ENCODE measurements at regions not wholly inside any gene's neighbourhood (a gene's known extent, or its start where the extent isn't known, plus 50 kb on each side); places are given as distances from the start of the nearest gene placed in this dataset.

DNA sequence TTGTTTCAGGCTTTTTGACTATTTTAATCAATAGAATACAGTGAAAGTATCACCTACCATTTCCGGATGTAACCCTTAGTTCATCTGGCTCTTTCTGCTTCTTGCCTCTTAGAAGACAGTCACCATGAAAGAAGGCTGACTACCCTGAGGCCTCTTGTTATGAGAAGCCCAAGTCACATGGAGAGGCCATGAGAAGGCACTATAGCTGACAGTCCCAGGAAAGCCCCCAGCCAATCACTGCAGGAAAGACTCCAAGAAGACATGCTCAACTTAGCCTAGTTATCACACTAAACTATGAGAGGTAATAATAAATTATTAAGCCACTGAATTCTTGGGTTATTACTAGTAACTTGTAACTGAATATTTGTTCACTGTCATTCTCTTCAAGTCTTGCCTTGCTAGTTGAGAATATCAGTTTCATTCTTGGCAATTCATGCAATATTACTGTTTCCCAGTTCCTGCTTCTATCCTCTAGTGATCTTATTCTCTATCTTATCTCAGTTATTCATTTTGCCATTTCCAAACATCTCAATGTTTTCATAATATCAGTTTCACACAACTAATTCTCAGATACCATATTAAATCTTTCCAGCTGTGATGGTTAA is 57.1 kb upstream of the GUCY1A1 start:
- no peak for DNase-seq
- CTCF ChIA-PET: no interaction called here

DNA sequence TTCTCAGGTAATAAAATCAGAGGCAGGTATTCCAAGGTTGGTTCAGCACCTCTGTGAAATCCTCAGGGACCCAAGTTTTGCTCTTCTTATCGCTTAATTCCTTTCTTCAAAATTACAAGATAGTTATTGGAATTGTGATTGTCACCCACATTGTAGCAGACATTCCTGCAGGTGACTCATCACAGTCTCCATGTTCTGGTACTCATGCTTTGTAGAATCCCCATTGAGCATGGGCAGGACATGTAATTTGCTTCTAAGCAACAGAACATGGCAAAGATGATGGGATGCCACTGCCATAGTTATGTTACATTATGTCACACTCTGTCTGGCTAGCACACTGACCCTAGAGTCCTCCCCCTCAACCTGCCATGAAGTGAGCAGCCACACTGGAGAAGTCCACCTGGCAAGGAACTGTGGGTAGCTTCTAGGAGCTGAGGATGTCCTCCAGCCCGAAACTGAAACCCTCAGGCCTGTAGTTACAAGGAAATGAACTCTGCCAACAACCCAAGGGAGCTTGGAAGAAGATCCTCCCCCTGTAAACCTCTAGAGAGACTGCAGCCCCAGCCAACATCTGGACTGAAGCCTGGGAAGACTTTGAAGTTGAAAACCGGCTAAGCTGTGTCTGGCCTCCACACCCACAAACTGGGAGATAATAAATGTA is 58.3 kb upstream of the GUCY1A1 start:
- POLR2A ChIA-PET (ENCODE audit: unreplicated experiment): no interaction called here
- Histone ChIP-seq H2AFZ (no peak overlapping the region), H3K36me3 (ENCODE audit: low read depth) (no peaks in the 10 kb centered on the region), H3F3A (ENCODE audit: insufficient read depth, low read depth) (no peaks in the 10 kb centered on the region), H3K9me2 (ENCODE audit: insufficient read depth) (no peaks in the 10 kb centered on the region), H3K79me2 (ENCODE audit: low read depth) (no peaks in the 10 kb centered on the region), H4K20me1 (ENCODE audit: insufficient read depth) (no peaks in the 10 kb centered on the region), H3K27me3 (ENCODE audit: insufficient read depth, low read depth) (no peaks in the 10 kb centered on the region), H3K9me3 (ENCODE audit: insufficient read depth, low read depth) (no peaks in the 10 kb centered on the region), H3K4me3 (no peak overlapping the region), H3K4me2 (no peak overlapping the region), H3K27ac (no peak overlapping the region), H3K4me1 (replicated peaks; ENCODE audit: insufficient read depth) (no peaks in the 10 kb centered on the region)
- no TSS peak for BruUV-seq (replicated peaks)
- TF ChIP-seq EZH2 (IDR thresholded peaks at IDR 0.05; ENCODE audit: low read depth): no peak
- TF ChIP-seq, protein P1, sequence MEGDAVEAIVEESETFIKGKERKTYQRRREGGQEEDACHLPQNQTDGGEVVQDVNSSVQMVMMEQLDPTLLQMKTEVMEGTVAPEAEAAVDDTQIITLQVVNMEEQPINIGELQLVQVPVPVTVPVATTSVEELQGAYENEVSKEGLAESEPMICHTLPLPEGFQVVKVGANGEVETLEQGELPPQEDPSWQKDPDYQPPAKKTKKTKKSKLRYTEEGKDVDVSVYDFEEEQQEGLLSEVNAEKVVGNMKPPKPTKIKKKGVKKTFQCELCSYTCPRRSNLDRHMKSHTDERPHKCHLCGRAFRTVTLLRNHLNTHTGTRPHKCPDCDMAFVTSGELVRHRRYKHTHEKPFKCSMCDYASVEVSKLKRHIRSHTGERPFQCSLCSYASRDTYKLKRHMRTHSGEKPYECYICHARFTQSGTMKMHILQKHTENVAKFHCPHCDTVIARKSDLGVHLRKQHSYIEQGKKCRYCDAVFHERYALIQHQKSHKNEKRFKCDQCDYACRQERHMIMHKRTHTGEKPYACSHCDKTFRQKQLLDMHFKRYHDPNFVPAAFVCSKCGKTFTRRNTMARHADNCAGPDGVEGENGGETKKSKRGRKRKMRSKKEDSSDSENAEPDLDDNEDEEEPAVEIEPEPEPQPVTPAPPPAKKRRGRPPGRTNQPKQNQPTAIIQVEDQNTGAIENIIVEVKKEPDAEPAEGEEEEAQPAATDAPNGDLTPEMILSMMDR (conservative IDR thresholded peaks at IDR 0.05): no peak
- CTCF ChIA-PET: no interaction called here
- intact Hi-C loops (cut with micrococcal nuclease; ENCODE audit: unreplicated experiment): no loop called here
- DNase-seq: no peak

More for the DNA sequence above, 57.1 kb upstream of the GUCY1A1 start:
- Histone ChIP-seq H3K9me2 (ENCODE audit: insufficient read depth) (no peaks in the 10 kb centered on the region), H3K36me3 (ENCODE audit: low read depth) (no peaks in the 10 kb centered on the region), H3K4me1 (replicated peaks; ENCODE audit: insufficient read depth) (no peaks in the 10 kb centered on the region), H3K79me2 (ENCODE audit: low read depth) (no peaks in the 10 kb centered on the region), H3K27me3 (ENCODE audit: insufficient read depth, low read depth) (no peaks in the 10 kb centered on the region), H3F3A (ENCODE audit: insufficient read depth, low read depth) (no peaks in the 10 kb centered on the region), H4K20me1 (ENCODE audit: insufficient read depth) (no peaks in the 10 kb centered on the region), H3K27ac (no peak overlapping the region), H3K4me3 (no peak overlapping the region), H2AFZ (no peak overlapping the region), H3K4me2 (no peak overlapping the region), H3K9me3 (ENCODE audit: insufficient read depth, low read depth) (no peaks in the 10 kb centered on the region)
- POLR2A ChIA-PET (ENCODE audit: unreplicated experiment): no interaction called here
- BruUV-seq (replicated peaks): no TSS peak
- intact Hi-C loops (cut with micrococcal nuclease; ENCODE audit: unreplicated experiment): no loop called here
- TF ChIP-seq, protein P1 (conservative IDR thresholded peaks at IDR 0.05): no peak
- TF ChIP-seq EZH2 (IDR thresholded peaks at IDR 0.05; ENCODE audit: low read depth): no peak

DNA sequence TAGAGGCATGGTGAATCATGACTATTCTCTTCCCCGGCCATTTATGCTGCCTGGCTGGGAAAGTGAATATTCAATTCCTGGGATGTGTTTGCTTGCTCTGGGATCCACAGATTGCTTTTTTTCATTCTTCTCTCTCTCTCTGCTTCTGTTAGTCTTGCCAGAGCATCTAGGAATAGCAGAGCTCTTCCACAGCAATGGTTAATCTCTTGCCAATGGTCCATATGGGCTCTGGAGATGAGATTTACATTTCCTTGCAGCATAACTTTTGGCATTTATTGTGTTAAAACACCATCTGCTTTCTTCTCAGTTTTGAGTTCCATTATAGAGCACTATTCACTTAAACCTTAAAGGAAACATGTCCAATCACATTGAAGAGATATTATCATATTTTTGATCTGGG is 59.2 kb upstream of the GUCY1A1 start:
- ChIA-PET CTCF (no interaction called here), POLR2A (ENCODE audit: unreplicated experiment) (no interaction called here)
- no peak for DNase-seq
- H3K4me1 ChIP-seq (replicated peaks; ENCODE audit: insufficient read depth): no peaks in the 10 kb centered on the region
- no peaks in the 10 kb centered on the region for H3K9me2 ChIP-seq (ENCODE audit: insufficient read depth)
- TF ChIP-seq, protein P1 (conservative IDR thresholded peaks at IDR 0.05): no peak
- no peak for TF ChIP-seq EZH2 (IDR thresholded peaks at IDR 0.05; ENCODE audit: low read depth)
- H3F3A ChIP-seq (ENCODE audit: insufficient read depth, low read depth): no peaks in the 10 kb centered on the region
- no peak overlapping the region for H2AFZ ChIP-seq
- intact Hi-C loops (cut with micrococcal nuclease; ENCODE audit: unreplicated experiment): no loop called here
- H4K20me1 ChIP-seq (ENCODE audit: insufficient read depth): no peaks in the 10 kb centered on the region
- H3K79me2 ChIP-seq (ENCODE audit: low read depth): no peaks in the 10 kb centered on the region
- no peak overlapping the region for H3K4me2 ChIP-seq
- no peaks in the 10 kb centered on the region for H3K9me3 ChIP-seq (ENCODE audit: insufficient read depth, low read depth)
- H3K27me3 ChIP-seq (ENCODE audit: insufficient read depth, low read depth): no peaks in the 10 kb centered on the region
- no peak overlapping the region for H3K27ac ChIP-seq
- H3K4me3 ChIP-seq: no peak overlapping the region
- BruUV-seq (replicated peaks): no TSS peak
- no peaks in the 10 kb centered on the region for H3K36me3 ChIP-seq (ENCODE audit: low read depth)
